Choroid plexus epithelial cell (primary cell): ENCODE measurements at regions not wholly inside any gene's neighbourhood (a gene's known extent, or its start where the extent isn't known, plus 50 kb on each side); places are given as distances from the start of the nearest gene placed in this dataset.
A peak's percentile ranks its signal among the peaks of the same experiment; 100 is the strongest.

Experiments used
- DNase-seq: peaks from one replicate; pipeline ENCODE4 v3.0.0-alpha.2; 2010; ENCODE audit warnings: low read depth
- H3K4me3 ChIP-seq: 2 replicates; pipeline ENCODE4 v1.5.1; 2011; ENCODE audit warnings: low read depth, mild to moderate bottlenecking, control low read depth, low read length, moderate library complexity
- CTCF ChIP-seq: conservative IDR thresholded peaks from 2 replicates; pipeline ENCODE4 v1.5.1; 2011; ENCODE audit warnings: low read depth, mild to moderate bottlenecking, control low read depth, inconsistent platforms, low read length, moderate library complexity

- DNase-seq = peak; percentile 54
- H3K4me3 ChIP-seq = no peak overlapping the region
- no peak for TF ChIP-seq CTCF
Observed at GRCh38 chrX:13099121-13099520, 54.7 kb upstream of the FAM9C start.

GRCh38 chrX:13096728-13097127 lies 52.3 kb upstream of the FAM9C start:
- H3K4me3 ChIP-seq = no peak overlapping the region
- DNase-seq = no peak
- TF ChIP-seq CTCF = no peak

GRCh38 chrX:13094828-13095341 lies 50.5 kb upstream of the FAM9C start:
- peak; percentile 67 for DNase-seq
- no peak for TF ChIP-seq CTCF
- H3K4me3 ChIP-seq = no peak overlapping the region

- H3K4me3 ChIP-seq = no peak overlapping the region
- no peak for TF ChIP-seq CTCF
- DNase-seq = no peak
Observed at GRCh38 chrX:13094374-13094773, 50.0 kb upstream of the FAM9C start.
